CD14-positive monocyte (primary cell): ENCODE measurements at regions not wholly inside any gene's neighbourhood (a gene's known extent, or its start where the extent isn't known, plus 50 kb on each side); places are given as distances from the start of the nearest gene placed in this dataset.

Experiments
- DNase-seq, 3 donors: peaks; one replicate each; pipeline ENCODE4 v3.0.0-alpha.2; 2011 to 2022
- H2AFZ ChIP-seq: 2 replicates; pipeline ENCODE4 v1.6.0; 2012; ENCODE audit warnings: mild to moderate bottlenecking, low read depth, low read length, inconsistent platforms; ENCODE audit not compliant: insufficient read depth, poor library complexity, severe bottlenecking
- H3K27ac ChIP-seq, 2 donors: 1 replicate in 1 of 2; 2 replicates in 1 of 2; pipeline ENCODE4 v1.5.1; 2012 to 2013; ENCODE audit warnings: low read length in 2 of 2, control low read depth in 1 of 2, inconsistent platforms in 1 of 2, low read depth in 1 of 2, mild to moderate bottlenecking in 1 of 2
- H3K27me3 ChIP-seq, 2 donors: one replicate each; pipeline versions ENCODE4 v1.6.0 to v1.6.1; 2011 to 2013; ENCODE audit warnings: low read length in 2 of 2; ENCODE audit not compliant: control insufficient read depth in 2 of 2, insufficient read depth in 2 of 2
- H3K36me3 ChIP-seq, 2 donors: replicated peaks in 1 of 2; 1 replicate in 1 of 2; 2 replicates in 1 of 2; pipeline versions ENCODE4 v1.5.1 to v1.6.1; 2012 to 2013; ENCODE audit warnings: low read length in 2 of 2, control low read depth in 1 of 2, inconsistent platforms in 1 of 2, mild to moderate bottlenecking in 1 of 2; ENCODE audit not compliant: insufficient read depth in 2 of 2, control insufficient read depth in 1 of 2
- H3K4me1 ChIP-seq, 2 donors: 1 replicate in 1 of 2; 2 replicates in 1 of 2; pipeline versions ENCODE4 v1.5.1 to v1.6.1; 2012 to 2013; ENCODE audit warnings: low read length in 2 of 2, control low read depth in 1 of 2, inconsistent platforms in 1 of 2, mild to moderate bottlenecking in 1 of 2, moderate library complexity in 1 of 2; ENCODE audit not compliant: insufficient read depth in 2 of 2, control insufficient read depth in 1 of 2
- H3K4me2 ChIP-seq: replicated peaks from 2 replicates; pipeline ENCODE3; 2012; ENCODE audit warnings: low read length, moderate library complexity, mild to moderate bottlenecking; ENCODE audit not compliant: poor library complexity, severe bottlenecking; ENCODE audit errors: extremely low read depth
- H3K4me3 ChIP-seq, 3 experiments: fragments of 200-600 bp in 1 of 3; sonication (generic) in 1 of 3; replicated peaks in 1 of 3; 1 replicate in 2 of 3; 2 replicates in 1 of 3; pipeline ENCODE4 v1.5.1; 2011 to 2013; ENCODE audit warnings: low read length in 3 of 3, mild to moderate bottlenecking in 3 of 3, control low read depth in 2 of 3, low read depth in 2 of 3, inconsistent platforms in 1 of 3, moderate library complexity in 1 of 3
- H3K79me2 ChIP-seq: 2 replicates; pipeline ENCODE4 v1.6.0; 2012; ENCODE audit warnings: mild to moderate bottlenecking, control low read depth, inconsistent platforms, low read length, moderate library complexity; ENCODE audit not compliant: insufficient read depth
- H3K9ac ChIP-seq: 2 replicates; pipeline ENCODE4 v1.6.0; 2017; ENCODE audit warnings: low read length, mild to moderate bottlenecking; ENCODE audit not compliant: insufficient read depth, poor library complexity, severe bottlenecking
- H3K9me3 ChIP-seq, 2 donors: replicated peaks in 1 of 2; 1 replicate in 1 of 2; 2 replicates in 1 of 2; pipeline versions ENCODE4 v1.5.1 to v1.6.1; 2012 to 2013; ENCODE audit warnings: low read length in 2 of 2, control low read depth in 1 of 2; ENCODE audit not compliant: control insufficient read depth in 1 of 2, insufficient read depth in 1 of 2
- H4K20me1 ChIP-seq: 2 replicates; pipeline ENCODE4 v1.6.0; 2012; ENCODE audit warnings: mild to moderate bottlenecking, low read length, control low read depth, moderate library complexity; ENCODE audit not compliant: insufficient read depth
- H3K27ac Mint-ChIP-seq, 7 donors: one replicate each; pipeline ENCODE4 v1.8.0; 2020; ENCODE audit warnings: mild to moderate bottlenecking in 7 of 7, mixed read lengths in 7 of 7, moderate library complexity in 6 of 7, inconsistent platforms in 2 of 7
- H3K27me3 Mint-ChIP-seq, 3 donors: one replicate each; pipeline ENCODE4 v1.8.0; 2021 to 2022; ENCODE audit warnings: low read depth in 3 of 3, mild to moderate bottlenecking in 3 of 3, mixed read lengths in 3 of 3, moderate library complexity in 3 of 3, inconsistent platforms in 1 of 3
- H3K36me3 Mint-ChIP-seq, 2 donors: one replicate each; pipeline ENCODE4 v1.8.0; 2020; ENCODE audit warnings: mixed read lengths in 2 of 2, inconsistent platforms in 1 of 2, mild to moderate bottlenecking in 1 of 2
- H3K4me1 Mint-ChIP-seq: one replicate; pipeline ENCODE4 v1.8.0; 2020; ENCODE audit warnings: mild to moderate bottlenecking, mixed read lengths
- H3K4me3 Mint-ChIP-seq, 2 donors: one replicate each; pipeline ENCODE4 v1.8.0; 2020; ENCODE audit warnings: mild to moderate bottlenecking in 2 of 2, mixed read lengths in 2 of 2, moderate library complexity in 1 of 2
- H3K9me3 Mint-ChIP-seq, 7 donors: one replicate each; pipeline ENCODE4 v1.8.0; 2020 to 2022; ENCODE audit warnings: mixed read lengths in 7 of 7, mild to moderate bottlenecking in 6 of 7, moderate library complexity in 6 of 7, inconsistent platforms in 2 of 7
- CTCF ChIP-seq: fragments of 200-600 bp; IDR thresholded peaks from one replicate; pipeline ENCODE4 v1.8.0; 2022; ENCODE audit warnings: antibody characterized with exemption, mild to moderate bottlenecking
- WGBS: methylation state at CpG from one replicate; pipeline ENCODE4 v1.1.5; 2013; ENCODE audit warnings: missing lambda C conversion rate; ENCODE audit not compliant: insufficient coverage; 5-methylcytosine and 5-hydroxymethylcytosine counted together
- intact Hi-C, 2 donors: fragments of 100-400 bp; cut with micrococcal nuclease; formaldehyde crosslinking; loops; one replicate each; pipeline versions ENCODE4 v1.15.0 to v1.15.1; 2023

- no peak overlapping the region for H3K27ac Mint-ChIP-seq
- H3K9ac ChIP-seq = no peak overlapping the region
- no peak overlapping the region for H3K4me3 ChIP-seq
- no peak overlapping the region for H3K27ac ChIP-seq
- H3K27me3 Mint-ChIP-seq = no peaks in the 10 kb centered on the region
- H3K36me3 Mint-ChIP-seq = no peaks in the 10 kb centered on the region
- DNase-seq = no peak
- no peak for TF ChIP-seq CTCF
- no peak overlapping the region for H3K4me2 ChIP-seq
- H3K79me2 ChIP-seq = no peaks in the 10 kb centered on the region
- no peaks in the 10 kb centered on the region for H3K4me1 ChIP-seq
- no peaks in the 10 kb centered on the region for H4K20me1 ChIP-seq
- no peak overlapping the region for H2AFZ ChIP-seq
- no peaks in the 10 kb centered on the region for H3K36me3 ChIP-seq
- intact Hi-C loops = loop anchor here in 1 of 2 donors (1.0 kb wide), 1 partner anchor 10 kb away; no protein-coding TSS in a partner anchor
- no peaks in the 10 kb centered on the region for H3K27me3 ChIP-seq
- no CpG with 5 or more reads among the region's 3 CpGs for WGBS
- H3K4me1 Mint-ChIP-seq = no peaks in the 10 kb centered on the region
- no peak overlapping the region for H3K4me3 Mint-ChIP-seq
- peaks cover 0 to 2% (median 0%) of the 10 kb centered on the region in 7 donors for H3K9me3 Mint-ChIP-seq
- peaks cover 0 to 2% of the 10 kb centered on the region in 2 donors for H3K9me3 ChIP-seq
Observed at GRCh38 chr11:24421766-24422165, 75.1 kb upstream of the LUZP2 start.

GRCh38 chr11:24422376-24422775 is 74.5 kb upstream of the LUZP2 start:
- Histone ChIP-seq H3K79me2 (no peaks in the 10 kb centered on the region), H3K9me3 (no peaks in the 10 kb centered on the region), H3K36me3 (no peaks in the 10 kb centered on the region), H3K27me3 (no peaks in the 10 kb centered on the region), H3K4me2 (no peak overlapping the region), H3K27ac (no peak overlapping the region), H3K4me3 (no peak overlapping the region), H3K9ac (no peak overlapping the region), H4K20me1 (no peaks in the 10 kb centered on the region), H3K4me1 (no peaks in the 10 kb centered on the region), H2AFZ (no peak overlapping the region)
- Mint-ChIP-seq H3K9me3 (peaks cover 0 to 2% (median 0%) of the 10 kb centered on the region in 7 donors), H3K4me3 (no peak overlapping the region), H3K27me3 (no peaks in the 10 kb centered on the region), H3K27ac (no peak overlapping the region), H3K36me3 (no peaks in the 10 kb centered on the region), H3K4me1 (no peaks in the 10 kb centered on the region)
- DNase-seq = no peak
- no CpG with 5 or more reads among the region's 1 CpG for WGBS
- intact Hi-C loops = no loop called here
- TF ChIP-seq CTCF = no peak
